ENCODE measurements at regions not wholly inside any gene's neighbourhood (a gene's known extent, or its start where the extent isn't known, plus 50 kb on each side); places are given as distances from the start of the nearest gene placed in this dataset.

- no peaks in the 10 kb centered on the region for H3K4me1 ChIP-seq
- H3K36me3 ChIP-seq = no peaks in the 10 kb centered on the region
- no peaks in the 10 kb centered on the region for H3K9me3 ChIP-seq
- no peak for TF ChIP-seq EP300 (IDR thresholded peaks at IDR 0.05)
- no peak for TF ChIP-seq POLR2AphosphoS5 (IDR thresholded peaks at IDR 0.05)
- TF ChIP-seq POLR2A (IDR thresholded peaks at IDR 0.05) = no peak
- TF ChIP-seq CTCF (IDR thresholded peaks at IDR 0.05) = no peak
- no peak overlapping the region for H3K4me3 ChIP-seq
- no peaks in the 10 kb centered on the region for H3K27me3 ChIP-seq
- WGBS, 5 donors = 50 to 79% (median 70%) methylated on average over 1 of the region's 1 CpG
- no peak overlapping the region for H3K27ac ChIP-seq
- intact Hi-C loops (cut with DNase I; ENCODE audit: low total_unique reads) = no loop called here
- DNase-seq = no peak
Measured at GRCh38 chr2:125424266-125424785, 1231.6 kb upstream of the GYPC start.

- no peaks in the 10 kb centered on the region for H3K27me3 ChIP-seq
- H3K4me3 ChIP-seq = no peak overlapping the region
- H3K4me1 ChIP-seq = no peaks in the 10 kb centered on the region
- intact Hi-C loops (cut with DNase I; ENCODE audit: low total_unique reads) = no loop called here
- TF ChIP-seq EP300 (IDR thresholded peaks at IDR 0.05) (no peak), CTCF (IDR thresholded peaks at IDR 0.05) (no peak), POLR2AphosphoS5 (IDR thresholded peaks at IDR 0.05) (no peak), POLR2A (IDR thresholded peaks at IDR 0.05) (no peak)
- no peaks in the 10 kb centered on the region for H3K36me3 ChIP-seq
- H3K9me3 ChIP-seq = peaks cover 0 to 11% (median 0%) of the 10 kb centered on the region in 4 donors
- no peak for DNase-seq
- H3K27ac ChIP-seq = no peak overlapping the region
- WGBS, 5 donors = 13 to 27% (median 17%) methylated on average over 1 of the region's 1 CpG
Measured at GRCh38 chr2:125427721-125428315, 1228.1 kb upstream of the GYPC start.

GRCh38 chr2:125444106-125444505 is 1211.9 kb upstream of the GYPC start:
- no peak overlapping the region for H3K27ac ChIP-seq
- 74 to 94% (median 84%) methylated on average over 5 of the region's 5 CpGs for WGBS, 5 donors
- H3K9me3 ChIP-seq = no peaks in the 10 kb centered on the region
- no peak overlapping the region for H3K4me3 ChIP-seq
- H3K36me3 ChIP-seq = no peaks in the 10 kb centered on the region
- DNase-seq = no peak
- no peak for TF ChIP-seq POLR2AphosphoS5 (IDR thresholded peaks at IDR 0.05)
- TF ChIP-seq EP300 (IDR thresholded peaks at IDR 0.05) = no peak
- TF ChIP-seq POLR2A (IDR thresholded peaks at IDR 0.05) = no peak
- TF ChIP-seq CTCF (IDR thresholded peaks at IDR 0.05) = no peak
- H3K27me3 ChIP-seq = no peaks in the 10 kb centered on the region
- intact Hi-C loops (cut with DNase I; ENCODE audit: low total_unique reads) = no loop called here
- no peaks in the 10 kb centered on the region for H3K4me1 ChIP-seq

GRCh38 chr2:125445495-125445894 is 1210.5 kb upstream of the GYPC start:
- intact Hi-C loops (cut with DNase I; ENCODE audit: low total_unique reads) = no loop called here
- Histone ChIP-seq H3K4me3 (no peak overlapping the region), H3K27ac (no peak overlapping the region), H3K36me3 (no peaks in the 10 kb centered on the region), H3K9me3 (no peaks in the 10 kb centered on the region), H3K4me1 (no peaks in the 10 kb centered on the region), H3K27me3 (no peaks in the 10 kb centered on the region)
- DNase-seq = no peak
- TF ChIP-seq EP300 (IDR thresholded peaks at IDR 0.05) (no peak), POLR2A (IDR thresholded peaks at IDR 0.05) (no peak), CTCF (IDR thresholded peaks at IDR 0.05) (no peak), POLR2AphosphoS5 (IDR thresholded peaks at IDR 0.05) (no peak)

Data from stomach (tissue), 8 donors.